ENCODE measurements at regions not wholly inside any gene's neighbourhood (a gene's known extent, or its start where the extent isn't known, plus 50 kb on each side); places are given as distances from the start of the nearest gene placed in this dataset.

DNA sequence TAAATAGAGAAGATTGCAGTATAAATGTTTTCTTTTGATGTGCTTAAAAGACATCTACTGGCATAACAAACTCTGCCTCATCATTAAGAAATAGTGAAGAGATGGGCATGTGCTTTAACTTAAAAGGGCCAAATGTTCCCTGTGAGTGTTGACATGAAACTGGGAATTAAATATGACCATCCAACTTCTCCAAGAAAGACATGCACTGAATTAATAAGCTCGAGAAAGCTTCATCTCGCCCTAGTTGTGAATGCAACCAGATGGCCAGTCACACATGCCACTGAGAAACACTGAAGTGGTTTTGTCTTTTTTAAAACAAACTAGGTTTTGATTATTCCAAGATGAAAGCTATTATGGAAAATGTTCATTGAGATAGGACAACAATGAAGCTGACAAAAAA is 479.2 kb downstream of the RIT2 start:
- no peaks in the 10 kb centered on the region for H3K9me3 ChIP-seq
- H3K27me3 ChIP-seq = no peaks in the 10 kb centered on the region
- intact Hi-C loops (cut with DNase I) = no loop called here
- H3K4me3 ChIP-seq = no peak overlapping the region
- no peak for DNase-seq (ENCODE audit: extremely low spot score)
- 77% methylated on average over 2 of the region's 2 CpGs for WGBS
- no peak for TF ChIP-seq EP300 (IDR thresholded peaks at IDR 0.05)
- TF ChIP-seq, protein P1, sequence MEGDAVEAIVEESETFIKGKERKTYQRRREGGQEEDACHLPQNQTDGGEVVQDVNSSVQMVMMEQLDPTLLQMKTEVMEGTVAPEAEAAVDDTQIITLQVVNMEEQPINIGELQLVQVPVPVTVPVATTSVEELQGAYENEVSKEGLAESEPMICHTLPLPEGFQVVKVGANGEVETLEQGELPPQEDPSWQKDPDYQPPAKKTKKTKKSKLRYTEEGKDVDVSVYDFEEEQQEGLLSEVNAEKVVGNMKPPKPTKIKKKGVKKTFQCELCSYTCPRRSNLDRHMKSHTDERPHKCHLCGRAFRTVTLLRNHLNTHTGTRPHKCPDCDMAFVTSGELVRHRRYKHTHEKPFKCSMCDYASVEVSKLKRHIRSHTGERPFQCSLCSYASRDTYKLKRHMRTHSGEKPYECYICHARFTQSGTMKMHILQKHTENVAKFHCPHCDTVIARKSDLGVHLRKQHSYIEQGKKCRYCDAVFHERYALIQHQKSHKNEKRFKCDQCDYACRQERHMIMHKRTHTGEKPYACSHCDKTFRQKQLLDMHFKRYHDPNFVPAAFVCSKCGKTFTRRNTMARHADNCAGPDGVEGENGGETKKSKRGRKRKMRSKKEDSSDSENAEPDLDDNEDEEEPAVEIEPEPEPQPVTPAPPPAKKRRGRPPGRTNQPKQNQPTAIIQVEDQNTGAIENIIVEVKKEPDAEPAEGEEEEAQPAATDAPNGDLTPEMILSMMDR (IDR thresholded peaks at IDR 0.05) = no peak
- no peak for TF ChIP-seq POLR2AphosphoS5 (IDR thresholded peaks at IDR 0.05)
- H3K36me3 ChIP-seq = no peaks in the 10 kb centered on the region
- H3K4me1 ChIP-seq = no peaks in the 10 kb centered on the region
- no peak overlapping the region for H3K27ac ChIP-seq (replicated peaks in 1 of 4)

DNA sequence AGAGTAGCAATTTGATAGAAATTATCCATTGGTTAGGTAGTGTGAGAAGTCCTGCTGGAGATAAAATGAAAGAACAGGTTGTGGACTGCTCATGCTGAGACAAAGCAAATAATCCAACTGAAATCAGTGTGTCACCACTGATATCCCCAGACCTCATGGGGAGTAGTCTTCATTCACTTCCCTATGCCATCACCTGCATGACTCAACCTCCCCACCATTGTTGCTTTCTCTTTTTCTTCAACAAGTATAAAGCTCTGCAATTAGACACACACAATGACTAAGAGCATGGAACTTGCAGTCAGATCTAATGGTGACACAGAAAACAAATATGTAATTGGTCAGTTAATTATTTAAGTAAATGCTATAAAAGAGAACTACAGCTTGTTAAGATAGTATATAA is 475.3 kb downstream of the RIT2 start:
- Histone ChIP-seq H3K4me1 (no peaks in the 10 kb centered on the region), H3K9me3 (no peaks in the 10 kb centered on the region), H3K36me3 (no peaks in the 10 kb centered on the region), H3K4me3 (no peak overlapping the region), H3K27ac (replicated peaks in 1 of 4) (no peak overlapping the region), H3K27me3 (no peaks in the 10 kb centered on the region)
- DNase-seq (ENCODE audit: extremely low spot score) = no peak
- no peak for TF ChIP-seq POLR2A (IDR thresholded peaks at IDR 0.05; ENCODE audit: low read depth)
- no peak for TF ChIP-seq EP300 (IDR thresholded peaks at IDR 0.05)
- TF ChIP-seq, protein P1 (IDR thresholded peaks at IDR 0.05) = no peak
- TF ChIP-seq POLR2AphosphoS5 (IDR thresholded peaks at IDR 0.05) = no peak
- intact Hi-C loops (cut with DNase I) = no loop called here

DNA sequence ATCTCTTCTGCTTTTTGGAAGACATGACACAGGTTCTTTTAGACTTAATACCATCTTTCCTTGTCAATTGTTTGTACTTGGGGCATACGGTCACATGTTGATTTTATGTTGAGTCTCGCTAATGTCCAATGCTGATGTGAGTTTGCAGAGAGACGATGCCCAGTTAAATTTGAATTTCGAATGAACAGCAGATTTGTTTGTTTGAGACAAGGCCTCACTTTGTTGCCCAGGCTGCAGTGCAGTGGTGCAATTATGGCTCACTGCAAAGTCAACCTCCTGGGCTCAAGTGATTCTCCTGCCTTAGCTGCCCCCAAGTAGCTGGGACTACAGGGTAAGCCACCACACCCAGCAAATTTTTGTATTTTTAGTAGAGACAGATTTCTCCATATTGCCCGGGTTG is 473.5 kb downstream of the RIT2 start:
- TF ChIP-seq, protein P1 (IDR thresholded peaks at IDR 0.05) = no peak
- TF ChIP-seq POLR2AphosphoS5 (IDR thresholded peaks at IDR 0.05) = no peak
- TF ChIP-seq POLR2A (IDR thresholded peaks at IDR 0.05; ENCODE audit: low read depth) = no peak
- TF ChIP-seq EP300 (IDR thresholded peaks at IDR 0.05) = no peak
- H3K4me1 ChIP-seq = no peaks in the 10 kb centered on the region
- H3K4me3 ChIP-seq = no peak overlapping the region
- no peaks in the 10 kb centered on the region for H3K9me3 ChIP-seq
- no peak for DNase-seq (ENCODE audit: extremely low spot score)
- WGBS = 91% methylated on average over 5 of the region's 5 CpGs
- intact Hi-C loops (cut with DNase I) = no loop called here
- H3K27ac ChIP-seq (replicated peaks in 1 of 4) = no peak overlapping the region
- no peaks in the 10 kb centered on the region for H3K36me3 ChIP-seq
- no peaks in the 10 kb centered on the region for H3K27me3 ChIP-seq

DNA sequence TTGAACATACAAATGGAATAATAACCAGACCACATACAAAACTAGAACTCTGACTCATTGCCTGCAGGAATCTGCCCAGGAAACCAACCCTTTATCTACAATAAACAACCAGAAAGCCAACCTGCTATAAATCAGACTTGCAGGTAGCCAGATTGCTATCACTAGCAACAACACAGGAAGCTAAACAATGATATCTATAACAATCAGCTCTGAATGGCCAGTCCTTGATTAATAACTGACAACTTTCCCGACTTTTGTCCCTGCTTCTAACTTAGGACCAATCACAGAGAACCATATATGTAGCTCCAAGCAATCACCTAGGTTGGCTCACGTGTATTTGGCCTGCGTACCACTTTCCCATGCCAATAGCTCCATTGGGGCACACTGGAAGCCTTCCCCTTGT is 470.8 kb downstream of the RIT2 start:
- DNase-seq (ENCODE audit: extremely low spot score) = no peak
- H3K4me1 ChIP-seq = no peaks in the 10 kb centered on the region
- H3K27me3 ChIP-seq = no peaks in the 10 kb centered on the region
- H3K36me3 ChIP-seq = no peaks in the 10 kb centered on the region
- H3K4me3 ChIP-seq = no peak overlapping the region
- no peak overlapping the region for H3K27ac ChIP-seq (replicated peaks in 1 of 4)
- intact Hi-C loops (cut with DNase I) = no loop called here
- no peaks in the 10 kb centered on the region for H3K9me3 ChIP-seq
- no peak for TF ChIP-seq POLR2AphosphoS5 (IDR thresholded peaks at IDR 0.05)
- TF ChIP-seq, protein P1 (IDR thresholded peaks at IDR 0.05) = no peak
- no peak for TF ChIP-seq EP300 (IDR thresholded peaks at IDR 0.05)
- no peak for TF ChIP-seq POLR2A (IDR thresholded peaks at IDR 0.05; ENCODE audit: low read depth)
- 59% methylated on average over 3 of the region's 3 CpGs for WGBS

DNA sequence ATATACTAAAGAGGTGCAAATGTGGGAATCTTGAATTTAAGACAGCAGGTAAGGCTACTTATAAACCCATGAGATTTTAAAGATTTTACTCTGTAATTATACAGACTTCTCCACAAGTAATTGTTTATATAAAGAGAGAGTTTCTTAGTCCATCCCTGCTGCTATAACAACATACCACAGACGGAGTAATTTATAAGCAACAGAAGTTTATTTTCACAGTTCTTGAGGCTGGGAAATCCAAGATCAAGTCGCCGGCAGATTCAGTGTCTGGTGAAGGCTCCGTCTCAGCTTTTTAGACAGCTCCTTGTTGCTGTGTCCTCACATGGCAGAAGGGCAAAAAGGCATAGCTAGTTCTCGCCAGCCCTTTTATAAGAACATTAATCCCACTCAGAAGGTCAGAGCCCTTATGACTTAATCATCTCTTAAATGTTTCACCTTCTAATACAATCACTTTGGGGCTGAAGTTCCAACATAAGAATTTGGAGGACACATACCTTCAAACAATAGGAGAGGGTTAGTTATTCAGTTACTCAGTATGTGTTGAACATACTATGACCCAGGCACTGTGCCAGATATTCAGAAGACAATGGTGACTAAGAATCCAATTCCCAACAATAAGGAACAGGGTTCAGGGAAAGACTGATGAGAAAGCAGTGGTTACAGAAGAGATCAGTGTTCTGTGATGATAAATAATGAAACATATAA is 466.0 kb downstream of the RIT2 start:
- Histone ChIP-seq H3K4me1 (no peaks in the 10 kb centered on the region), H3K27ac (replicated peaks in 1 of 4) (no peak overlapping the region), H3K9me3 (peaks cover 0 to 6% (median 0%) of the 10 kb centered on the region in 4 donors), H3K4me3 (no peak overlapping the region), H3K27me3 (no peaks in the 10 kb centered on the region), H3K36me3 (no peaks in the 10 kb centered on the region)
- 62% methylated on average over 5 of the region's 5 CpGs for WGBS
- DNase-seq (ENCODE audit: extremely low spot score) = no peak
- intact Hi-C loops (cut with DNase I) = no loop called here
- no peak for TF ChIP-seq EP300 (IDR thresholded peaks at IDR 0.05)
- TF ChIP-seq, protein P1 (IDR thresholded peaks at IDR 0.05) = no peak
- no peak for TF ChIP-seq POLR2A (IDR thresholded peaks at IDR 0.05; ENCODE audit: low read depth)
- no peak for TF ChIP-seq POLR2AphosphoS5 (IDR thresholded peaks at IDR 0.05)
